GM10266 (cell line): ENCODE measurements at regions not wholly inside any gene's neighbourhood (a gene's known extent, or its start where the extent isn't known, plus 50 kb on each side); places are given as distances from the start of the nearest gene placed in this dataset.
A peak's percentile ranks its signal among the peaks of the same experiment; 100 is the strongest.

Experiments
- DNase-seq: peaks from one replicate; pipeline ENCODE4 v3.0.0; 2012; ENCODE audit errors: extremely low spot score
- CTCF ChIP-seq: IDR thresholded peaks from 2 replicates; pipeline ENCODE4 v1.5.1; 2012; ENCODE audit warnings: mild to moderate bottlenecking, low read depth; ENCODE audit not compliant: control insufficient read depth, insufficient read depth; ENCODE audit errors: missing control alignments

GRCh38 chr13:31891472-31891871 is 140.1 kb upstream of the FRY start:
- TF ChIP-seq CTCF: no peak
- no peak for DNase-seq

- DNase-seq: no peak
- TF ChIP-seq CTCF: no peak
Observed at GRCh38 chr13:31894931-31895330, 136.6 kb upstream of the FRY start.

GRCh38 chr13:31895691-31896090 is 135.9 kb upstream of the FRY start:
- no peak for TF ChIP-seq CTCF
- no peak for DNase-seq

GRCh38 chr13:31896427-31896826 is 135.1 kb upstream of the FRY start:
- peak; percentile 32 for DNase-seq
- TF ChIP-seq CTCF: no peak

GRCh38 chr13:31898378-31899071 is 133.0 kb upstream of the FRY start:
- no peak for TF ChIP-seq CTCF
- no peak for DNase-seq

GRCh38 chr13:31901985-31902384 is 129.6 kb upstream of the FRY start:
- TF ChIP-seq CTCF: no peak
- no peak for DNase-seq

- no peak for DNase-seq
- no peak for TF ChIP-seq CTCF
Observed at GRCh38 chr13:31903111-31903815, 128.3 kb upstream of the FRY start.
